Stomach (tissue), 4 donors: ENCODE measurements at regions not wholly inside any gene's neighbourhood (a gene's known extent, or its start where the extent isn't known, plus 50 kb on each side); places are given as distances from the start of the nearest gene placed in this dataset.

Source experiments
- CTCF ChIP-seq, 7 experiments: fragments of 450-650 bp in 4 of 7; fragments of 200-600 bp in 3 of 7; sonication (generic) in 3 of 7; IDR thresholded peaks; one replicate each; pipeline ENCODE4 v1.5.1; 2016 to 2019; ENCODE audit warnings: antibody characterized with exemption in 7 of 7, control low read depth in 2 of 7, mild to moderate bottlenecking in 1 of 7
- EP300 ChIP-seq: sonication (generic); formaldehyde crosslinking; IDR thresholded peaks from one replicate; pipeline ENCODE4 v1.6.1; 2017; ENCODE audit warnings: antibody characterized with exemption
- POLR2AphosphoS5 ChIP-seq, 3 donors: sonication (generic); formaldehyde crosslinking; IDR thresholded peaks; one replicate each; pipeline ENCODE4 v1.6.1; 2016; ENCODE audit warnings: antibody characterized with exemption in 3 of 3

DNA sequence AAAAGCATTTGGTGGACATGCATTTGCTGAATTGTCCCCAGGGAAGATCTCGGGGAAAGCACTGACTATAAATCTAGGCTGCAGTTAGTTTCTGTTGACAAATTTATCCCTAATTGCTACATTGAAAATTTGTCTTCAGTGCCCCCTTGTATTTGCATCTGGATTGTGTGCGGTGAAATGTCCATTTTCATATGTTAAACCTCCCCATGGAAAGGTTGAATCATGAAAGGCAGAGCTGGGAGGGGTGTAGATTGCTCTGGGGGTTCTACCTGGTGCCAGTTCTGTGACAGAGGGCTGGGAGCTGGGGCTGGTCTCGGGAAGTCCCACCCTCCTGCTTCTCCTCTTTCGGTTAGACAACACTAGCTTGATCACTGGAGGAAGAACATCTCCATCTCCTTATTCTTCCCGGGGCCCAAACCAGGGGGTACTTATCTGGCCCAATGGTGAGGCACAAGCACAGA, 101.9 kb downstream of the GADD45G start:
- TF ChIP-seq CTCF (IDR thresholded peaks at IDR 0.05) = no peak
- TF ChIP-seq POLR2AphosphoS5 (IDR thresholded peaks at IDR 0.05) = no peak
- TF ChIP-seq EP300 = no peak
